GM23338 (cell line): ENCODE measurements at regions not wholly inside any gene's neighbourhood (a gene's known extent, or its start where the extent isn't known, plus 50 kb on each side); places are given as distances from the start of the nearest gene placed in this dataset.

Experiments
- ATAC-seq: fragments of 200-7000 bp; cut with Tn5 transposase; 3 replicates; pipeline ENCODE4 v1.9.1; 2020
- DNase-seq: peaks from one replicate; pipeline ENCODE4 v3.0.0-alpha.2; 2015; ENCODE audit warnings: low spot score
- H2AFZ ChIP-seq: fragments of 200-600 bp; sonication (generic); 2 replicates; pipeline ENCODE4 v1.8.0; 2016; ENCODE audit warnings: antibody characterized with exemption, mild to moderate bottlenecking, moderate library complexity
- H3F3A ChIP-seq: fragments of 200-600 bp; sonication (generic); replicated peaks from 2 replicates; pipeline ENCODE4 v1.8.0; 2017; ENCODE audit warnings: antibody characterized with exemption, mixed run types, low read depth
- H3K27ac ChIP-seq: fragments of 200-600 bp; sonication (generic); 2 replicates; pipeline ENCODE4 v1.6.1; 2016; ENCODE audit warnings: low read depth
- H3K27me3 ChIP-seq: fragments of 200-600 bp; sonication (generic); 2 replicates; pipeline ENCODE4 v1.8.0; 2016; ENCODE audit warnings: mild to moderate bottlenecking, mixed run types, moderate library complexity; ENCODE audit not compliant: insufficient read depth
- H3K36me3 ChIP-seq: fragments of 200-600 bp; sonication (generic); 2 replicates; pipeline ENCODE4 v1.8.0; 2016; ENCODE audit warnings: mild to moderate bottlenecking; ENCODE audit not compliant: insufficient read depth
- H3K4me1 ChIP-seq: fragments of 200-600 bp; sonication (generic); 2 replicates; pipeline ENCODE4 v1.8.0; 2016; ENCODE audit warnings: mild to moderate bottlenecking, moderate library complexity; ENCODE audit not compliant: insufficient read depth
- H3K4me2 ChIP-seq: fragments of 200-600 bp; sonication (generic); 2 replicates; pipeline ENCODE4 v1.7.1; 2017; ENCODE audit warnings: mixed run types
- H3K4me3 ChIP-seq: fragments of 200-600 bp; sonication (generic); 2 replicates; pipeline ENCODE4 v1.6.1; 2016; ENCODE audit warnings: mixed run types
- H3K79me2 ChIP-seq: fragments of 200-600 bp; sonication (generic); replicated peaks from 2 replicates; pipeline ENCODE4 v1.8.0; 2017; ENCODE audit warnings: mild to moderate bottlenecking; ENCODE audit not compliant: insufficient read depth
- H3K9me2 ChIP-seq: fragments of 200-600 bp; sonication (generic); 2 replicates; pipeline ENCODE4 v1.8.0; 2017; ENCODE audit not compliant: insufficient read depth
- H4K20me1 ChIP-seq: fragments of 200-600 bp; sonication (generic); replicated peaks from 2 replicates; pipeline ENCODE4 v1.8.0; 2017; ENCODE audit warnings: mild to moderate bottlenecking; ENCODE audit not compliant: insufficient read depth
- H3K27ac Mint-ChIP-seq: 2 replicates; pipeline ENCODE4 v1.8.0; 2020; ENCODE audit warnings: inconsistent platforms, mild to moderate bottlenecking, moderate library complexity, mixed read lengths
- H3K27me3 Mint-ChIP-seq: 3 replicates; pipeline ENCODE4 v1.8.0; 2022; ENCODE audit warnings: low read depth, mild to moderate bottlenecking, moderate library complexity, mixed read lengths, inconsistent platforms; ENCODE audit not compliant: insufficient read depth, poor library complexity
- H3K36me3 Mint-ChIP-seq: 3 replicates; pipeline ENCODE4 v1.8.0; 2021; ENCODE audit warnings: low read depth, mild to moderate bottlenecking, inconsistent platforms, moderate library complexity, mixed read lengths
- H3K4me1 Mint-ChIP-seq: 3 replicates; pipeline ENCODE4 v1.8.0; 2020; ENCODE audit warnings: mild to moderate bottlenecking, inconsistent platforms, mixed read lengths
- H3K4me3 Mint-ChIP-seq: 3 replicates; pipeline ENCODE4 v1.8.0; 2021; ENCODE audit warnings: moderate library complexity, mild to moderate bottlenecking, inconsistent platforms, mixed read lengths
- H3K9me3 Mint-ChIP-seq: 3 replicates; pipeline ENCODE4 v1.8.0; 2020; ENCODE audit warnings: moderate library complexity, mild to moderate bottlenecking, inconsistent platforms, mixed read lengths
- CTCF ChIP-seq, 2 experiments: fragments of 200-600 bp in 1 of 2; sonication (generic) in 1 of 2; conservative IDR thresholded peaks; 2 replicates each; pipeline versions ENCODE4 v1.5.1 to v1.6.1; 2016 to 2017; ENCODE audit warnings: antibody characterized with exemption in 2 of 2, low read depth in 2 of 2, mild to moderate bottlenecking in 2 of 2, moderate library complexity in 1 of 2
- ETS1 ChIP-seq: IDR thresholded peaks from 2 replicates; pipeline ENCODE4 v1.6.1; 2016; ENCODE audit warnings: antibody characterized with exemption
- REST ChIP-seq: IDR thresholded peaks from one replicate; pipeline ENCODE4 v1.6.1; 2018; ENCODE audit warnings: antibody characterized with exemption; ENCODE audit not compliant: unreplicated experiment
- STAT1 ChIP-seq: IDR thresholded peaks from one replicate; pipeline ENCODE4 v1.6.1; 2016; ENCODE audit warnings: antibody characterized with exemption; ENCODE audit not compliant: unreplicated experiment

GRCh38 chr12:62006076-62006732 is 254.0 kb upstream of the USP15 start:
- Histone ChIP-seq H4K20me1 (no peaks in the 10 kb centered on the region), H3F3A (no peaks in the 10 kb centered on the region), H3K4me1 (no peaks in the 10 kb centered on the region; the same call in 1 of the 2 replicates), H3K4me3 (no peak overlapping the region), H2AFZ (no peak overlapping the region), H3K4me2 (no peak overlapping the region), H3K79me2 (no peaks in the 10 kb centered on the region), H3K9me2 (peaks cover 9% of the 10 kb centered on the region; the same call in 1 of the 2 replicates), H3K36me3 (no peaks in the 10 kb centered on the region), H3K27ac (no peak overlapping the region), H3K27me3 (no peaks in the 10 kb centered on the region)
- Mint-ChIP-seq H3K27me3 (no peaks in the 10 kb centered on the region), H3K36me3 (no peaks in the 10 kb centered on the region), H3K4me3 (no peak overlapping the region), H3K4me1 (peaks cover 2% of the 10 kb centered on the region; the same call in 2 of the 3 replicates), H3K9me3 (peaks cover 9% of the 10 kb centered on the region; the same call in 2 of the 3 replicates), H3K27ac (peak overlapping the region; percentile 91)
- ATAC-seq: no peak; the same call in 2 of the 3 replicates
- DNase-seq: peak; percentile 73
- no peak for TF ChIP-seq REST
- TF ChIP-seq STAT1: no peak
- TF ChIP-seq CTCF (conservative IDR thresholded peaks at IDR 0.05; ENCODE audit: low read depth in 2 of 2): peak; percentile 76 to 90

- H3K36me3 ChIP-seq: no peaks in the 10 kb centered on the region
- no peaks in the 10 kb centered on the region for H3K9me2 ChIP-seq
- H3K27me3 Mint-ChIP-seq: no peaks in the 10 kb centered on the region
- H3K4me1 ChIP-seq: no peaks in the 10 kb centered on the region
- H3K4me3 Mint-ChIP-seq: no peak overlapping the region
- H3K4me1 Mint-ChIP-seq: peaks cover 2% of the 10 kb centered on the region; the same call in 2 of the 3 replicates
- H3K36me3 Mint-ChIP-seq: no peaks in the 10 kb centered on the region
- no peaks in the 10 kb centered on the region for H3K79me2 ChIP-seq
- no peaks in the 10 kb centered on the region for H3F3A ChIP-seq
- no peaks in the 10 kb centered on the region for H4K20me1 ChIP-seq
- no peaks in the 10 kb centered on the region for H3K27me3 ChIP-seq
- DNase-seq (no peak), ATAC-seq (no peak)
- peaks cover 11% of the 10 kb centered on the region; the same call in 2 of the 3 replicates for H3K9me3 Mint-ChIP-seq
- no peak overlapping the region for H3K4me2 ChIP-seq
- no peak overlapping the region for H2AFZ ChIP-seq
- H3K27ac Mint-ChIP-seq: no peak overlapping the region
- H3K27ac ChIP-seq: no peak overlapping the region
- H3K4me3 ChIP-seq: no peak overlapping the region
- TF ChIP-seq CTCF (conservative IDR thresholded peaks at IDR 0.05; ENCODE audit: low read depth in 2 of 2) (no peak), ETS1 (no peak)
These were observed 251.5 kb upstream of the USP15 start for GRCh38 chr12:62008703-62009102.
